ENCODE measurements at regions not wholly inside any gene's neighbourhood (a gene's known extent, or its start where the extent isn't known, plus 50 kb on each side); places are given as distances from the start of the nearest gene placed in this dataset.

GRCh38 chr1:36738245-36738644, 255.5 kb upstream of the CSF3R start:
- intact Hi-C loops (cut with DNase I; ENCODE audit: low total_unique reads): no loop called here
- 58 to 68% methylated on average over 4 to 5 of the region's 5 CpGs for WGBS, 2 donors (ENCODE audit: low coverage in 1 of 2)
- Histone ChIP-seq H3K9me3 (no peaks in the 10 kb centered on the region), H3K27ac (no peak overlapping the region), H3K4me3 (no peak overlapping the region), H3K4me1 (no peaks in the 10 kb centered on the region), H3K27me3 (peaks cover 32% of the 10 kb centered on the region), H3K36me3 (no peaks in the 10 kb centered on the region)
- in situ Hi-C loops (cut with MboI; ENCODE audit: low pct_ligation_motif_present in 1 of 4, low pct_unique_long_range_greater_than_20kb in 1 of 4, low sequenced_read_pairs in 3 of 4): no loop called here
- DNase-seq: no peak
- no peak for TF ChIP-seq EP300 (IDR thresholded peaks at IDR 0.05; ENCODE audit: low read depth)
- TF ChIP-seq POLR2AphosphoS5 (IDR thresholded peaks at IDR 0.05): no peak
- TF ChIP-seq POLR2A (IDR thresholded peaks at IDR 0.05): no peak
- TF ChIP-seq CTCF (IDR thresholded peaks at IDR 0.05): no peak

- TF ChIP-seq POLR2A (IDR thresholded peaks at IDR 0.05): no peak
- no peak for TF ChIP-seq POLR2AphosphoS5 (IDR thresholded peaks at IDR 0.05)
- TF ChIP-seq CTCF (IDR thresholded peaks at IDR 0.05): no peak
- TF ChIP-seq EP300 (IDR thresholded peaks at IDR 0.05; ENCODE audit: low read depth): no peak
- in situ Hi-C loops (cut with MboI; ENCODE audit: low pct_ligation_motif_present in 1 of 4, low pct_unique_long_range_greater_than_20kb in 1 of 4, low sequenced_read_pairs in 3 of 4) (no loop called here), intact Hi-C loops (cut with DNase I; ENCODE audit: low total_unique reads) (no loop called here)
- Histone ChIP-seq H3K4me1 (no peaks in the 10 kb centered on the region), H3K9me3 (no peaks in the 10 kb centered on the region), H3K36me3 (no peaks in the 10 kb centered on the region), H3K27me3 (peaks cover 32% of the 10 kb centered on the region), H3K27ac (no peak overlapping the region), H3K4me3 (no peak overlapping the region)
- 15 to 48% methylated on average over 5 to 11 of the region's 11 CpGs for WGBS, 2 donors (ENCODE audit: low coverage in 1 of 2)
- DNase-seq: no peak
These were observed 255.1 kb upstream of the CSF3R start for GRCh38 chr1:36737767-36738166.

- in situ Hi-C loops (cut with MboI; ENCODE audit: low pct_ligation_motif_present in 1 of 4, low pct_unique_long_range_greater_than_20kb in 1 of 4, low sequenced_read_pairs in 3 of 4): no loop called here
- TF ChIP-seq POLR2AphosphoS5 (IDR thresholded peaks at IDR 0.05) (no peak), EP300 (IDR thresholded peaks at IDR 0.05; ENCODE audit: low read depth) (no peak), POLR2A (IDR thresholded peaks at IDR 0.05) (no peak), CTCF (IDR thresholded peaks at IDR 0.05) (no peak)
- H3K27me3 ChIP-seq: peaks cover 32% of the 10 kb centered on the region
These were observed 254.4 kb upstream of the CSF3R start for GRCh38 chr1:36737038-36737555.

GRCh38 chr1:36735939-36736730, 253.4 kb upstream of the CSF3R start:
- DNase-seq: no peak
- Histone ChIP-seq H3K9me3 (no peaks in the 10 kb centered on the region), H3K36me3 (no peaks in the 10 kb centered on the region), H3K27me3 (peaks cover 35% of the 10 kb centered on the region), H3K27ac (no peak overlapping the region), H3K4me1 (no peaks in the 10 kb centered on the region), H3K4me3 (no peak overlapping the region)
- in situ Hi-C loops (cut with MboI; ENCODE audit: low pct_ligation_motif_present in 1 of 4, low pct_unique_long_range_greater_than_20kb in 1 of 4, low sequenced_read_pairs in 3 of 4) (no loop called here), intact Hi-C loops (cut with DNase I; ENCODE audit: low total_unique reads) (no loop called here)
- no peak for TF ChIP-seq CTCF (IDR thresholded peaks at IDR 0.05)
- no peak for TF ChIP-seq POLR2A (IDR thresholded peaks at IDR 0.05)
- TF ChIP-seq POLR2AphosphoS5 (IDR thresholded peaks at IDR 0.05): no peak
- no peak for TF ChIP-seq EP300 (IDR thresholded peaks at IDR 0.05; ENCODE audit: low read depth)
- WGBS, 2 donors (ENCODE audit: low coverage in 1 of 2): 45 to 58% methylated on average over 4 to 18 of the region's 18 CpGs

More at GRCh38 chr1:36737038-36737555, 254.4 kb upstream of the CSF3R start:
- Histone ChIP-seq H3K4me3 (no peak overlapping the region), H3K9me3 (no peaks in the 10 kb centered on the region), H3K27ac (no peak overlapping the region), H3K36me3 (no peaks in the 10 kb centered on the region), H3K4me1 (no peaks in the 10 kb centered on the region)
- WGBS, 2 donors (ENCODE audit: low coverage in 1 of 2): 69 to 71% methylated on average over 1 to 5 of the region's 5 CpGs
- intact Hi-C loops (cut with DNase I; ENCODE audit: low total_unique reads): no loop called here
- DNase-seq: no peak

All from transverse colon (tissue), 4 donors.